NCI-H146 treated with DMSO at 0.1 percent for 48 hours (cell line): ENCODE measurements at regions not wholly inside any gene's neighbourhood (a gene's known extent, or its start where the extent isn't known, plus 50 kb on each side); places are given as distances from the start of the nearest gene placed in this dataset.

Source experiments
- DNase-seq: peaks from one replicate; lab custom pipeline; 2025; ENCODE audit not compliant: unreplicated experiment; lab: John Stamatoyannopoulos, UW

DNA sequence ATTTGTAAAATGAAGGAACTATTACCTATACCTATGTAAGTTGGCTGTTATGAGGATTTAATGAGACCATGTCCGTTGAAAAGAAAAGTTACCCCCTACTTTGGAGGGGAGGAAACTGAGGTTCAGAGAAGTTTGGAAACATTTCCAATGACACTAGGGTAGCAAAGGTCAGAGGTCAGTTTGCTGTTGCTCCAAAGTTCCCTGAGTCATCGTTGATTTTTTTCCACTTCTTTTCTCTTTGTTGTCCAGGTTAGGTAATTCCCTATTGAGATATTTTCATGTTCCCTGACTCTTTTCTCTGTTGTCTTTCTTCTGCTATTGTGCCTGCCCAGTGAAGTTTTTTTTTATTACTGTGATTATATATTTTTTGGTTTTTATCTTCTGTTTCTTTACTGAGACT lies 213.8 kb upstream of the C1orf174 start:
- DNase-seq: no peak

DNA sequence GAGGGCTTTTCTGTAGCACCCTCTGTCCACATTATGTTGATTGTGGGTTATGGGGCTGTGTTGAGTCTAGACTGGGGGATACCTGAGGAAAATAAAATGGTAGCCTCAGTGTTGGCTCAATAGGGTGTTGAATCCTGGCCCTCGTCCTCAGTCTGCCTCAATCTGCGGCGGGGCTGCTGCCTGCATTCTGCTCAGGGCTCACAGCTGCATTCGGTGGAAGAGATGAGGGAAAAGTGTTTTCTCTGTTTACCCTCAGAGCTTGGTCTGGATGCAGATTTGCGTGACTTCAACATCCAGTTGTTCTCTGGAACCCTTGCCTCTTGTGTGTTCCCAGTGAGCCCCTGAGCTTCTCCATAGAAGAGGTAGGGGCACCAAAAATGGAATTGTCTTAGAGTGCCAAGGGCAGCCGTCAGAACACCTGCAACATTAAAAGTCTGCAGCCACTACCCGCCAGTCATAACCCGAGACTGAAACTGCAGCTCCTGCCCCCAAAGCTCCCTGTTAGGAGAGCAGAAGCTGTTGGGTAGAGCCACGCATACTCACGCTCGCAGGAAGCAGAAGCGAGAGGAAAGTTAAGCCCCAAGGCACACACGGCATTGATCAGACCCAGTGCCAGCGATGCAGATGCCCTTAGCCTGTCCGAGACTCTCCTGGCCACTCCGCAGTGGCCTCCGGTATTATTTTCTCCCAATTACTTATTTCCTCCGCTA lies 215.3 kb upstream of the C1orf174 start:
- DNase-seq: no peak

DNA sequence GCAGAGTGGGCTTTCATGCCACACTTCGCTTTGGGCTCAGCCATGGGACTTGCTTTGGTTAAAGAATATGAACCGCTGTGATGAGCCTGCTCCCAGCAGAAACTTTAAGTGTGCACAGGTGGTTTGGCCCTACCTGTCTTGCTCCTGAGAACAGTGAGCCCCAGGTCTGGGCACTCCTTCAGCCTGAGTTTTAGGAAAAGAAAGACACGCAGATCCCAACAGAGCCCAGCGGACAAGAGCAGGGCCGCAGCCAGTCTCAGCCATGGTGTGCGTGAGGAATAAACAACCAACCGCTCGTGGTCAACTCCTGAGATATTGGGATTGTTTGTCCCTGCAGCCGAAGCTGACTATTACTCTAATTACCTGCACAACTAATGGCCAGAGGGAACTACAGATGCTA lies 217.1 kb upstream of the C1orf174 start:
- no peak for DNase-seq

DNA sequence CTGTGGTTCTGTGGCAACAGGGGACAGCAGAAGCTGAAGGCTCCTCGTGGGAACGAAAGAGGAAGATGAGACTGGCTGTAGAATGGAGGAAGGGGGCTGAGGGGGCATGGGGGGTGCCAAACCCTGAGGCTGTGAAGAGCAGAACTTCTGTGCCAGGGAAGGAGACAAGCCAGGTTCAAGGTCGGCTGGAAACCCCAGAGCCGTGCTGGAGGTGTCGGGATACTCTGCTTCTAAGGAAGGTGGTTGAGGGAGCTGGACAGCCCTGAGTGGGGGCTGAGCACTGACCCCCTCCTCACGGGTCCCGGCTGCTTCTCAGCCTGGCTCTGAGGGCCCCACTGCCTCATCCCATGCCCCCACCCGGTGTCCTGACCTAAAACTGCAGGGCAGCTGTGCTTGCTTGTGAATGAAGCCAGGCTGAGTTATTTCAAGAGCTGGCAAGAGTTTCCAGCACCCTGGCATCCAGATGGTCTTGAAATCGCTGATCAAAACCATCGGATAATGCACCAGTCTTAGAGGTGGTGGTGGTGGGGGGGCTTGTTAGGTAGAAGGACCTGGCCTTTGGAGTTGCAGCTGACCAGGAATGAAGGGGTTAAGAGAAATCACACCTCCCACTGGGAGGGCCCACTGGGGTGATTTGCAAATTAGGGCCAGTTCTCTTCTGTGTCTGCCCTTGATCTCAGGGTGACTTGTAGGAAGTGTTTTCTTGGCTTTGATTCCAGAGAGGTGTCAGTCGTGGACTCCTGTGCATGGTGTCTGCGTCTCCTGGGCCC lies 218.9 kb upstream of the C1orf174 start:
- DNase-seq: no peak

- no peak for DNase-seq
These were observed 219.6 kb upstream of the C1orf174 start for GRCh38 chr1:4119516-4120220.

DNA sequence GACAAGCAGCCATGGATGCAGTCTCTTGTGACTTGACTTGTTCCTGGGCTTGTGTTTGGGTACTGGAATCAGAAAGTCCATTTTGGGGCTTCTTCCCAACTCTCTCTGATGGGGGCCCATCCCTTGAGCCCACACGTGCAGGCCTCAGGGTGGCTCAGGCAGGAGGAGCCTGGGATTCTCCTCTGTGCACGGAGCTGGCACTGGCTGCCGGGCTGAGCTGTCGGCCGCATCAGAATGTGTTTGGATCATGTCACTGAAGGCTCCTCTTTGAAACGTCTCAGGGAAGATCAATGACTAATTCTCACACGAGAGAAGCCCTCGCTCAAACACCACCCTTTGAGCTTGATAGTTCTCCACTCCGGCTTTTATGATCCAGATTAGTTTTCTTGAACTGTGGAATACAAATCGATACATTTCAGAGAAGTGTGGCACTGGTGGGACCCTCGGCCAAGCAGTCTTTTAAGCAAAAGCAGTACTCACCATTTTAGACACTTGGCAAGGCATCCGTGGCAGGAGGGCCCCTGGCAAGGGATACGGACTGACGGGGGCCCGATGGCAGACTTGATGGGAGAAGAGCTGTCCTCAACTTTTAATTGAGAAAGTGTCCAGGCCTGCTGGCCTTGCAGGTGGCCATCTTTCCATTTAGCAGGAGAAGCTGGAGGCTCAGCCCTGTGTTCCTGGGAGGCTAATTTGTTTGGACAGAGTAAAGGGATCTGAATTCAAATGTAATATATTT lies 220.7 kb upstream of the C1orf174 start:
- no peak for DNase-seq

DNA sequence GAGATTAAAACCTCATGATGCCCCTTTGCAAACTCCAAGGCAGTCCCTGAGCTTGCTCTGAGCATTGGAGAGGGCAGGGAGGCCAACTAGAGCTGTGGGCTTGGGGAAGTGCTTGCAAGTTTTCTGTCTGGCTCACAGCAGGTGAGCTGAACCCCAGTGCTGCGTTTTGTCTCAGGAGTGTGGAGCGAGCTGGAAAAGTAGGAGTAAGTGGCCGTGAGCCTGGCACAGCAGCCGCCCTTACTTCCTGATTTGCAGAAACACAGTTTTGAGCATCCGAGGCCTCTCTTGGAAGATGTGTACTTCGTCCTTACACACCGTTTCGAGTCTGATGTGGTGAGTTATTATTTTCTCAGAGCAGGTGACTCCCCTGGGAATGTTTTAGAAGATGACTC lies 221.2 kb upstream of the C1orf174 start:
- DNase-seq: no peak

- DNase-seq: no peak
These were observed 221.9 kb upstream of the C1orf174 start for GRCh38 chr1:4121834-4122512.

DNA sequence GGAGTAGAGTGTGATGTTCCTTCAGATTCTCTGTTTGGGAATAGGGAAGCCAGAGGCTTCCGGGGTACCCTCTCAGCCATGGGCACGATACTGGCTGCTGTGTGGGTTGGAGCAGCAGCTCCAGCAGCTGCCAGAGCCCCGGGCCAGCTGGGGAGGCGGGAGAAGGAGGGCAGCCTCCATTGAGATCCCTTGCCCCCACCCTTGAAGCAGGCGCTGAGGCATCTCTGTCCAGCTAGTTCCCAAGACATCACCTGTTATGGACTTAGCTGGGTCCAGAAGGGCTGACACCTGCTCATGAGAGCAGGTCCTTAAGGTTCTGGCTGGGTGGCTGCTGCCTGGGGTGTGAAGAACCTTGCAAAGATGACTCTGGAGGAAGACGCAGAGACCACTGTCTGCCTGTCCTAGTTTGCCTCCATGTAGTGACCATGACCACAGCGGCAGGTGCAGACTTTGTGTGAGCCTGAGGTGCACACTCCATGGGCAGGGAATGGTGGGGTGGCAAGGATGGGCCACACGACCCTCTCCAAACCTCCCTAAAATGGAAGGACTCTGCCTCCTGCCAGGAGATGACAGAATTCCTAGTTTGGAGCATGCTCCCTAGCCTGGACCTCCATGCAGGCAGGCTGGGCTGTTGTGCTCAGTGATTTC lies 222.6 kb upstream of the C1orf174 start:
- DNase-seq: no peak

- DNase-seq: no peak
These were observed 224.6 kb upstream of the C1orf174 start for GRCh38 chr1:4124631-4125145.

DNA sequence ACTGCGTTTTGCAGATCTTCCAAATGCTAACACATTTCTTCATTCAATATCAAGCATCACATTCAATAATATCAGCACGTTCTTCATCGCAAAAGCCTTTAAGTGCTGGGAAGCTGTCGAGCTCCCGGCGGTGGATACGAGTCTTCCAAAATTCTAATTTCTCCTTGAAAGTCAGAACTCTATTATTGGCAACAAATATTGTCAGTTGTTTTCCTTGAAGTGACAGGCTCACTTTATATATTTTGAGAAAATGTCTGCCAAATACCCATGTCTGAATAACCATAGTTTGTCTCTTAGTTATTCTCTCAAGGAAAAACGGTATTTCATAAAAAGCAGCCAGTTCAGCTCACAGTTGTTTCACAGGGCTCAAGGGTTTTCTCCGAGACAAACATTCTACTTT lies 226.2 kb upstream of the C1orf174 start:
- DNase-seq: no peak

GRCh38 chr1:4126731-4127591 lies 226.9 kb upstream of the C1orf174 start:
- DNase-seq: no peak

DNA sequence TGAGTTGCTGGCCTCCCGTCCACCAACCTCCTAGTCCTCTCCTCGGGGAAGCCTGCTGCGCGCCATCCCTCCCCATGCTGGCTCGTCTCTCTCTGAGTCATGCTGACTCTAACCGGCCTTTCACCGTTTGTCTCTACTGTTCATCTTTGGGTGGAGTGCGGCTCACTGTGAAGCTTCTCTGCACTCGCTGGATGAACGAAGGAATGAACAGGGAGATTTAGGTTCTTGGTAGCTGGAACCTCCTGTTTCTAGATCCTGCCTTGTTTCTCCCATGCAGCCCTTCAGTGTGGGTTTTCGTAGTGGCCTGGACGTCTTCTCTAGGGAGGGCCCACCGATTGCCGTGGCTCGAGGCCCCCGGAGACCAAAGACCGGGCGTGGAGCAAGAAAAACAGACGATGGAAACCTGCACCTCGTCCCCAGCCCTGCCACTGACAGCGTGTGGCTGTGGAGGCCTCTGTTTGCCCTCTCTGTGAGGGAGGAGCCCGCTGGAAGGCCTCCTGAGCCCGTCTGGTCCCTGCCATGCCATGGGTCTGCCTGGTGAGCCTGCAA lies 227.6 kb upstream of the C1orf174 start:
- DNase-seq: no peak

DNA sequence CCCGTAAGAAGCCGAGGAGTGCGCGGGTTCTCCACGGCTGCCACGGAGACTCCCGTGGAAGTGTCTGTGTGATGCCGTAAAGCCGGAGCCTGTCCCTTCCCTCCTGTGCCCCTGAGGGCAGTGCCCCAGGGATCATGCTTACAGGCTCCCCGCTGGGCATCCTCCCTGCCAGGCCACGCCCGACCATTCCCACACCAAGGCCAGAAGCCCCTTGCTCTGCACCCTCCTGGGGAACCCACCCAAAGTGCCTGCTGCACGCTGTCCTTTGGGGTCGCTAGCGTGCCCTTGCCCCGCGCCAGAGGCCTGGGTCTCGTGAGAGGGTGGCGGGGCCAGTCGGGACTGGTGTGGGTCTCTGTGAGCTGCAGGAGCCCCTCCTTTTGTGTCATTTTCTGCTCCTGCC lies 228.5 kb upstream of the C1orf174 start:
- no peak for DNase-seq

DNA sequence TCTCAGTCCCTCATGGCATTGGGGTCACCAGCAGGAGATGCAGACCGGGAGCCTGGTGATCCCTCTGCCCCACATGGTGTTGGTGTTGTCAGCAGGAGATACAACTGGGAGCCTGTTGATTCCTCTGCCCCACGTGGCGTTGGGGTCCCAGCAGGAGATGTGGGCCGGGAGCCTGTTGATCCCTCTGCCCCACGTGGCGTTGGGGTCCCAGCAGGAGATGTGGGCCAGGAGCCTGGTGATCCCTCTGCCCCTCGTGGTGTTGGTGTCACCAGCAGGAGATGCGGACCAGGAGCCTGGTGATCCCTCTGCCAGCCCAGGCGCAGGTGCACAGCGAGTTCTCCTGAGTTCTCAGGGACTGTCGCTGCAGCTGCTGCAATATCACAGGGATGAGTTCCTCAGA lies 229.6 kb upstream of the C1orf174 start:
- no peak for DNase-seq

GRCh38 chr1:4130096-4130495 lies 230.0 kb upstream of the C1orf174 start:
- no peak for DNase-seq

- DNase-seq: no peak
These were observed 231.7 kb upstream of the C1orf174 start for GRCh38 chr1:4131734-4132133.

DNA sequence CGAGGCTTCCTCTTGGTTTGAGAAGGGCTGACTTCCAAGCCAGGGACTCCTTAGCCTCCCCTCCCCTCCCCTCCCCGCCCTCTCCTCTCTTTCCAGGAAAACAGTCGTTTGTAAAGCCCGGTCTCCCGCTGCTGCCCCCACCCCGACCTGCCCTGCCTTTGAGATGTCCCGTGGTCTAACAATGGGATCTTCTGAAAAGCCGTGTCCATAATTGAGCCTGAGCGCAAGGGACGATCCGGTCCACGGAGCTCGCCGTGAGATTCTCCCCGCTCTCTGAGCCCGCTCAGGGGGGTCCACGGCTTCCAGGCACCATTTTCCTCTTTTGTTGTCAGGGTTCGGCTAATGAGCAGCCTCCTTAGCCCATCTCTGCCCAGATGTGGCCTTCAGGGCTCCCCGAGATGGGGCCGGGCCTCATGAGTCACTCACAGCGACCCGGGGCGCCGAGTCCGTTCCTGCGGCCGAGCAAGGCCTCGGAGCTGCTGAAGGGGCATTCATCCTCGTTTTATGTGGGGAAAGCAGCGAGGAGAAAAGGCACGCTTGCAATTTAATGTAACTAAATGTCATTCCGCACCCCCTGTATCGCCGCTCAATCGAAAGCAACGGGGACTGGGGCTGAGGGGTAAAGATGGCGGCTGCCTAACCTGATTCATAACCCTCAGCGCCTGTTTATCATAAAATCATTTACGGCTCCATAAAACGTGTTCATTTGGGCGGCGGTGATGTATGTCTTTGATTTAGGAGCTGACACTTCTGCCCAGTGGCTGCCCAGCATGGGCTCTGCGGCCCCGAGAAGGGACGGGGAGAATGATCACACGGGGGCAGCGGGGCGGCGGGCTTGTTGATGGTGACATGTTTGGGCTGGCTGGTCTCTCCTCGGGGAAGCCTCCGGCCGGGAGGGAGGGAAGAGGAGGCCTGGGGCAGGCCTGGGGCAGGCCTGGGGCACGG lies 232.6 kb upstream of the C1orf174 start:
- DNase-seq: no peak
